Small intestine (tissue), 7 donors: ENCODE measurements at regions not wholly inside any gene's neighbourhood (a gene's known extent, or its start where the extent isn't known, plus 50 kb on each side); places are given as distances from the start of the nearest gene placed in this dataset.

Experiments
- DNase-seq, 2 donors: peaks; one replicate each; pipeline versions ENCODE4 v3.0.0 to v3.0.0-alpha.2; 2013
- FAIRE-seq: peaks from 2 replicates; lab custom pipeline; 2012; peaks lifted over from hg19 to GRCh38; lab: Jason Lieb, UNC
- H3K27ac ChIP-seq, 3 donors: one replicate each; pipeline ENCODE4 v1.5.1; 2013; ENCODE audit warnings: low read length in 2 of 3, mild to moderate bottlenecking in 2 of 3, control low read depth in 1 of 3, inconsistent platforms in 1 of 3, low read depth in 1 of 3, moderate library complexity in 1 of 3
- H3K27me3 ChIP-seq, 3 donors: one replicate each; pipeline ENCODE4 v1.6.1; 2013; ENCODE audit warnings: low read length in 3 of 3, inconsistent platforms in 1 of 3; ENCODE audit not compliant: control insufficient read depth in 3 of 3, insufficient read depth in 3 of 3
- H3K36me3 ChIP-seq, 3 donors: one replicate each; pipeline ENCODE4 v1.6.1; 2013; ENCODE audit warnings: low read length in 3 of 3, inconsistent platforms in 1 of 3, low read depth in 1 of 3, mild to moderate bottlenecking in 1 of 3, moderate library complexity in 1 of 3; ENCODE audit not compliant: control insufficient read depth in 3 of 3, insufficient read depth in 2 of 3
- H3K4me1 ChIP-seq, 3 donors: one replicate each; pipeline ENCODE4 v1.6.1; 2013; ENCODE audit warnings: low read length in 2 of 3, inconsistent platforms in 1 of 3, low read depth in 1 of 3, mild to moderate bottlenecking in 1 of 3, moderate library complexity in 1 of 3; ENCODE audit not compliant: control insufficient read depth in 3 of 3, insufficient read depth in 2 of 3
- H3K4me3 ChIP-seq, 3 donors: one replicate each; pipeline ENCODE4 v1.5.1; 2013; ENCODE audit warnings: low read length in 3 of 3, control low read depth in 1 of 3, inconsistent platforms in 1 of 3, low read depth in 1 of 3, mild to moderate bottlenecking in 1 of 3, moderate library complexity in 1 of 3
- H3K9me3 ChIP-seq, 2 donors: one replicate each; pipeline ENCODE4 v1.6.1; 2013; ENCODE audit warnings: low read depth in 1 of 2, low read length in 1 of 2; ENCODE audit not compliant: control insufficient read depth in 2 of 2, insufficient read depth in 1 of 2
- WGBS, 3 donors: extraction: QIAGEN DNeasy Blood & Tissue Kit; methylation state at CpG; one replicate each; pipeline ENCODE4 v1.1.7; 2013; 5-methylcytosine and 5-hydroxymethylcytosine counted together
- donor health status: healthy with polysubstance abuse.
- donor health status: control.
- donor health status: control.
- donor health status: Bipolar disorder and iron deficiency.
- donor health status: healthy.

DNA sequence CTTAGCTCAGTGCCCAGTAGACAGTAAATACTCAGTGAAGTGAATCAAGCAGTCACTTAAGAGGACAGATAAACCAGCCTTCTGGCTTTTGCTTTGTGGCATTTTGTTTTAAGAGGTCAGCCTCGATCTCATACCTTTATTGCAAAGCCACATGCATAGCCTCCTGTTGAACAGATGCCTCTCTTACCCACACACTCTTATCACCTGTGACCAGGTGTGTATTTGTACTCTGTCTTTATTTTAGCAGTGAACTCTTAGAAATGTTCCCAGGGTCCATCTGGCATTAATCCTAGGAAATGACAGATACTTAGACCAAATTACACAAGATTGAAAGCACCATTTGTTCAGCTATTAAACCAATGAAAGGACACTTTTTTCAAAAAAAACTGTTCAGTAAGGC lies 1426.5 kb downstream of the CDH11 start:
- Histone ChIP-seq H3K27me3 (no peaks in the 10 kb centered on the region), H3K4me1 (no peaks in the 10 kb centered on the region), H3K4me3 (no peak overlapping the region), H3K9me3 (peaks cover 0 to under 1% of the 10 kb centered on the region in 2 donors), H3K36me3 (no peaks in the 10 kb centered on the region), H3K27ac (no peak overlapping the region)
- DNase-seq (no peak), FAIRE-seq (no peak)
- 3 to 13% (median 13%) methylated on average over 1 of the region's 1 CpG for WGBS, 3 donors

GRCh38 chr16:63690961-63691360 lies 1430.9 kb downstream of the CDH11 start:
- 67 to 74% (median 74%) methylated on average over 7 of the region's 7 CpGs for WGBS, 3 donors
- FAIRE-seq, result no peak

GRCh38 chr16:63690267-63690666 lies 1431.6 kb downstream of the CDH11 start:
- Histone ChIP-seq H3K9me3 (peaks cover 0 to 5% of the 10 kb centered on the region in 2 donors), H3K36me3 (no peaks in the 10 kb centered on the region), H3K27ac (no peak overlapping the region), H3K4me3 (no peak overlapping the region), H3K4me1 (no peaks in the 10 kb centered on the region), H3K27me3 (no peaks in the 10 kb centered on the region)
- 63 to 78% (median 77%) methylated on average over 7 of the region's 7 CpGs for WGBS, 3 donors
- no peak for FAIRE-seq
- no peak for DNase-seq

More at GRCh38 chr16:63690961-63691360, 1430.9 kb downstream of the CDH11 start:
- H3K27me3 ChIP-seq, result no peaks in the 10 kb centered on the region
- no peak overlapping the region for H3K27ac ChIP-seq
- DNase-seq, result no peak
- H3K36me3 ChIP-seq, result no peaks in the 10 kb centered on the region
- peaks cover 0 to 5% of the 10 kb centered on the region in 2 donors for H3K9me3 ChIP-seq
- no peaks in the 10 kb centered on the region for H3K4me1 ChIP-seq
- H3K4me3 ChIP-seq, result no peak overlapping the region

- FAIRE-seq (no peak), DNase-seq (no peak)
- 82 to 87% (median 86%) methylated on average over 4 of the region's 4 CpGs for WGBS, 3 donors
- H3K36me3 ChIP-seq, result no peaks in the 10 kb centered on the region
- no peak overlapping the region for H3K27ac ChIP-seq
- H3K4me1 ChIP-seq, result no peaks in the 10 kb centered on the region
- H3K27me3 ChIP-seq, result no peaks in the 10 kb centered on the region
- H3K9me3 ChIP-seq, result peaks cover 0 to 8% of the 10 kb centered on the region in 2 donors
- H3K4me3 ChIP-seq, result no peak overlapping the region
Observed at GRCh38 chr16:63689068-63689467, 1432.8 kb downstream of the CDH11 start.

- H3K27ac ChIP-seq, result no peak overlapping the region
- no peaks in the 10 kb centered on the region for H3K36me3 ChIP-seq
- no peak overlapping the region for H3K4me3 ChIP-seq
- peaks cover 0 to 3% of the 10 kb centered on the region in 2 donors for H3K9me3 ChIP-seq
- WGBS, 3 donors, result 72 to 74% (median 73%) methylated on average over 8 of the region's 8 CpGs
- H3K4me1 ChIP-seq, result no peaks in the 10 kb centered on the region
- FAIRE-seq (no peak), DNase-seq (no peak)
- H3K27me3 ChIP-seq, result no peaks in the 10 kb centered on the region
Observed at GRCh38 chr16:63684149-63685101, 1437.4 kb downstream of the CDH11 start.

GRCh38 chr16:63682844-63683243 lies 1439.0 kb downstream of the CDH11 start:
- no peak for FAIRE-seq

GRCh38 chr16:63672493-63672892 lies 1449.4 kb downstream of the CDH11 start:
- Histone ChIP-seq H3K4me3 (no peak overlapping the region), H3K36me3 (no peaks in the 10 kb centered on the region), H3K9me3 (no peaks in the 10 kb centered on the region), H3K27me3 (no peaks in the 10 kb centered on the region), H3K4me1 (no peaks in the 10 kb centered on the region), H3K27ac (no peak overlapping the region)
- WGBS, 3 donors, result 37 to 57% (median 48%) methylated on average over 2 of the region's 2 CpGs
- FAIRE-seq, result no peak
- no peak for DNase-seq

More at GRCh38 chr16:63682844-63683243, 1439.0 kb downstream of the CDH11 start:
- H3K4me1 ChIP-seq, result no peaks in the 10 kb centered on the region
- no peak overlapping the region for H3K27ac ChIP-seq
- H3K27me3 ChIP-seq, result no peaks in the 10 kb centered on the region
- peaks cover 0 to 3% of the 10 kb centered on the region in 2 donors for H3K9me3 ChIP-seq
- WGBS, 3 donors, result 59 to 72% (median 71%) methylated on average over 3 of the region's 3 CpGs
- no peaks in the 10 kb centered on the region for H3K36me3 ChIP-seq
- H3K4me3 ChIP-seq, result no peak overlapping the region
- DNase-seq, result no peak

GRCh38 chr16:63663155-63663554 lies 1458.7 kb downstream of the CDH11 start:
- H3K9me3 ChIP-seq, result no peaks in the 10 kb centered on the region
- H3K36me3 ChIP-seq, result no peaks in the 10 kb centered on the region
- FAIRE-seq (no peak), DNase-seq (no peak)
- H3K4me1 ChIP-seq, result no peaks in the 10 kb centered on the region
- H3K4me3 ChIP-seq, result no peak overlapping the region
- H3K27ac ChIP-seq, result no peak overlapping the region
- H3K27me3 ChIP-seq, result no peaks in the 10 kb centered on the region
- WGBS, 3 donors, result 75 to 85% (median 79%) methylated on average over 1 of the region's 1 CpG
